ENCODE measurements at regions not wholly inside any gene's neighbourhood (a gene's known extent, or its start where the extent isn't known, plus 50 kb on each side); places are given as distances from the start of the nearest gene placed in this dataset.

- DNase-seq: peak; percentile 38
- Histone ChIP-seq H3K27ac (no peak overlapping the region), H3K9me3 (ENCODE audit: severe bottlenecking) (no peaks in the 10 kb centered on the region), H3K4me3 (ENCODE audit: low read depth, low read length) (no peak overlapping the region), H3K36me3 (no peaks in the 10 kb centered on the region), H3K27me3 (ENCODE audit: insufficient read depth, low read depth, severe bottlenecking) (no peaks in the 10 kb centered on the region)
- TF ChIP-seq CTCF (IDR thresholded peaks at IDR 0.05; ENCODE audit: low read depth, low read length): no peak
Measured at GRCh38 chr2:226063704-226064440, 664.4 kb downstream of the NYAP2 start.

- DNase-seq: no peak
- Histone ChIP-seq H3K27ac (no peak overlapping the region), H3K9me3 (ENCODE audit: severe bottlenecking) (no peaks in the 10 kb centered on the region), H3K4me3 (ENCODE audit: low read depth, low read length) (no peak overlapping the region), H3K27me3 (ENCODE audit: insufficient read depth, low read depth, severe bottlenecking) (no peaks in the 10 kb centered on the region), H3K36me3 (no peaks in the 10 kb centered on the region)
- TF ChIP-seq CTCF (IDR thresholded peaks at IDR 0.05; ENCODE audit: low read depth, low read length): no peak
Measured at GRCh38 chr2:226059961-226060627, 660.6 kb downstream of the NYAP2 start.

- no peak for TF ChIP-seq CTCF (IDR thresholded peaks at IDR 0.05; ENCODE audit: low read depth, low read length)
Measured at GRCh38 chr2:226057914-226058313, 658.4 kb downstream of the NYAP2 start.

GRCh38 chr2:226057365-226057764 is 657.9 kb downstream of the NYAP2 start:
- Histone ChIP-seq H3K4me3 (ENCODE audit: low read depth, low read length) (no peak overlapping the region), H3K36me3 (no peaks in the 10 kb centered on the region), H3K27ac (no peak overlapping the region), H3K9me3 (ENCODE audit: severe bottlenecking) (no peaks in the 10 kb centered on the region), H3K27me3 (ENCODE audit: insufficient read depth, low read depth, severe bottlenecking) (no peaks in the 10 kb centered on the region)
- no peak for DNase-seq
- no peak for TF ChIP-seq CTCF (IDR thresholded peaks at IDR 0.05; ENCODE audit: low read depth, low read length)

More at GRCh38 chr2:226057914-226058313, 658.4 kb downstream of the NYAP2 start:
- DNase-seq: no peak
- H3K27me3 ChIP-seq (ENCODE audit: insufficient read depth, low read depth, severe bottlenecking): no peaks in the 10 kb centered on the region
- no peak overlapping the region for H3K4me3 ChIP-seq (ENCODE audit: low read depth, low read length)
- H3K9me3 ChIP-seq (ENCODE audit: severe bottlenecking): no peaks in the 10 kb centered on the region
- H3K36me3 ChIP-seq: no peaks in the 10 kb centered on the region
- H3K27ac ChIP-seq: no peak overlapping the region

- no peaks in the 10 kb centered on the region for H3K36me3 ChIP-seq
- no peaks in the 10 kb centered on the region for H3K27me3 ChIP-seq (ENCODE audit: insufficient read depth, low read depth, severe bottlenecking)
- H3K9me3 ChIP-seq (ENCODE audit: severe bottlenecking): no peaks in the 10 kb centered on the region
- no peak for TF ChIP-seq CTCF (IDR thresholded peaks at IDR 0.05; ENCODE audit: low read depth, low read length)
- H3K4me3 ChIP-seq (ENCODE audit: low read depth, low read length): no peak overlapping the region
- no peak overlapping the region for H3K27ac ChIP-seq
- no peak for DNase-seq
Measured at GRCh38 chr2:226052772-226053416, 653.4 kb downstream of the NYAP2 start.

All from WERI-Rb-1 (cell line).